NCI-H2196 (cell line): ENCODE measurements at regions not wholly inside any gene's neighbourhood (a gene's known extent, or its start where the extent isn't known, plus 50 kb on each side); places are given as distances from the start of the nearest gene placed in this dataset.

Experiments
- DNase-seq: peaks from one replicate; lab custom pipeline; 2025; ENCODE audit not compliant: unreplicated experiment; lab: John Stamatoyannopoulos, UW

DNA sequence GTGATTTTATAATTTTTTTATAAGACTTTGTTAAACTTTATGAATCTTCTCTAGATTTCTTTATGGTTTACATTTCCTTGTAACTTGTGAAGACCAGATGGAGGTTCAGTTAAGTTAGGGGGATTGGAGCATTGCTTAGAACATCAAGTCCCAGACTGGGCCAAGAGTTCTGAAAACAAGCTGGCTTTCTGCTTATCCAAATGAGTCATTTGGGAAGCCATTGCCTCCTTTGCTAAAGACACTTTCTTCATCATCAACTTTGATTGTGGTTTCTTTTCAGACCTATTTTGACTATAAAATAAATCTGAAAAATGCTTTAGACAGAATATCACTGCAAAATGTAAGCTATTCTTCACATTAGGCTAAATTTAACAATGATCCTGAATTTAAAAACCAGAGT, 446.8 kb downstream of the USP25 start:
- DNase-seq = no peak

- no peak for DNase-seq
These were observed 447.8 kb downstream of the USP25 start for GRCh38 chr21:16177532-16177931.

- DNase-seq = no peak
These were observed 450.0 kb downstream of the USP25 start for GRCh38 chr21:16179773-16180172.

DNA sequence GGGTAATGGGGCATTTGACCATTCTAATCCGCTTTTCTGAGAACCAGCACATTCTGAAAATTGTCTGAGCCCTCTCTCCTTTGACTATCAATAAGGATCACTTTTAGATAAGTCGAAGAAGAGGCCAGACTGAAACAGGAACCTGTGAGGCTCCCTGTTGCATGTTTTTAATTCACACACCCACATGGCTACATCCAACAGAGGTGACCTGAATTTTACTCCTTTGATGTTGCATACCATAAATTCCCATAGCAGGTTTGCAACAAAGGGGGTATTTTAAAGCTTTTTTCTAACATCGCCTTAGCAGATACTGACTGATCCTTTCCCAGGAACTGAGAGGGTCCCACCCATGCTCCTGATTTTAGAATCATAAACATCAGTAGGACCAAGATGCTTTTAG, 450.8 kb downstream of the USP25 start:
- no peak for DNase-seq

DNA sequence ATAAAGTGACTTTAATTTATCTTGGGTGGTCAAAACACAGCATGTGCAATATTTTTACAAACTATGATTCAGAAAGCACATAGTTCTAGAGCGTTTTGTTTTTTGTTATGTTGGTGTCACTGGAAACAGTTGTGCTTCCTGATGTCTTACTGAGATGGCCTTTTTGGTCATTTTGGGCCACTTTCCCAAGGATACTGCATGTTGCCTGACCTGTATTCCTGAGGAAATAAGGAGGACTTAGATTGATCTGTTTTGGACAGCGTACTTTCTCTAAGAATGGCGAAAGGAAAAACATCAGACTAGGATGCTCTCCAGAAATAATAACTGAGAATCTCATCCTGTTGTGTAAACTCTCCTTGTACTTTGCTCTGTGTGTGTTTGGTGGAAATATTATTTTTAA, 451.2 kb downstream of the USP25 start:
- no peak for DNase-seq

- no peak for DNase-seq
These were observed 456.0 kb downstream of the USP25 start for GRCh38 chr21:16185766-16186165.

DNA sequence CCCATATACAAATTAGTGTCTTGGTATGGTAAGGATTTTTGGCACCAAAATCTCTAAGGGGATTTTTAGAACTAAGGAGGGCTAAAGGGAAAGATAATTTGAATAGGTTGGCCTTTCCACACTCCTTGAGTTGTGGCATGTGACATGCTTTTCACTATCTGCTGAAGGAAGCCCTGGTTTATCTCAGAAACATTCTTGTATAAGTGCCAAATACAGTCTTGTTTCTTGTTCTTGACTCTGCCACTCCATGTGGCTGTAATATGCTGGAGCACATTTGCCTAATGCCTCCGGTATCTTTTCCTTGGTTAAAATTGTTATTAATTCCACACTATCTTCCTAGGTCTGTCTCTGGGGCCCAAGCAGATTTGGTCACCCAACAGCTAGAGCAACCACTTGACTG, 457.0 kb downstream of the USP25 start:
- no peak for DNase-seq

GRCh38 chr21:16187603-16188301, 458.0 kb downstream of the USP25 start:
- no peak for DNase-seq

DNA sequence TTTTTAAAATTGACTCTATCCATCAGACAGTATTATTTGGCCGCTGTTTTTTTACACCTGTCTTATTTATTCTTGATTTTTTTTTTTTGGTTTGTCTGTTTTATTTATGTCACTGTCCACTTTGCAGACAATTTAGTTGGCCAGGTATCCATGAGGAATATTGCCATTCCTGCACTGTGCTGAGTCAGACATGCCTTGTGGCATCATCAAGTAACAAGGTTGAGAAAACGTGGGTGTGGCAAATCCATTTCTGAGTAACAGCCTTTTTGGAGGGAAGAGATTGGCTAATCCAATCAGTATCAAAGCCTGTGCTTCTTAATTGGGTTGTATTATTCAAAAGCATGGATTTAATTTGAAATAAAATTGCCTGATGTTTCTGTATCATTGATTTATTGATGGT, 463.1 kb downstream of the USP25 start:
- no peak for DNase-seq

GRCh38 chr21:16193496-16194094, 463.8 kb downstream of the USP25 start:
- no peak for DNase-seq

DNA sequence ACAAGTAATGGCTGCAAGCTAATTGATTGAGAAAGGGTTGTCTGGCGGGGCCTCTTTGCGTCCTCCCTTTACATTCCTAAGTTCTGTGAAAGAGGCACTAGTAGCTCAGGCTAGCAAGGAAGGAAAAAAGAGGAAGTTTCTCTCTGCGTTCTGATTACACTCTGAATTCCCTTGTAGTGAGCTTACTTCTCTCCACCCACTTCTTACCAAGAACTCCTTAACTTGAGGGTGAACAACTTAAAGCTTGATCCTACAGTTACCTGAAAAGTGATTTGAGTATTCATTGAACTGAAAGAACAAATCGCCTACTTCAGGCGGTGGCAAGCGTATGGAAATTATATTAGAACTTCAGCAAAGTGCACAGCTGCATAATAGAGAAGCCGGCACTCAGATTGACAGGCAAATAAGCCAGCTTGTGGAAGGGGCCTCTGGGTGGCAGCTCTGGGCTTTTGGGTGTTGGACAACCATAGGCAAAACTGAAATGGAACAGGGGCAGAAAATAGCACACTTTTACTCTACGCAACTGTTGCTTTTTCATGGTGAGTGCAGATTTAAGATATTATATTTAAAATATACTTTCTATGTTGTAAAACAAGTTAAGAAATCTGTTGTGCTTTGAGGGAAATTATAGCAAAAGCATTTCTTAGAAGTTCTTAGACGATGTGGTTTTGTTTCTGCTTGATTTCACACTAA, 464.5 kb downstream of the USP25 start:
- DNase-seq = no peak

- DNase-seq = no peak
These were observed 465.2 kb downstream of the USP25 start for GRCh38 chr21:16194788-16195537.

GRCh38 chr21:16195538-16195910, 465.7 kb downstream of the USP25 start:
- DNase-seq = no peak

GRCh38 chr21:16196001-16196400, 466.2 kb downstream of the USP25 start:
- no peak for DNase-seq

- DNase-seq = no peak
These were observed 468.8 kb downstream of the USP25 start for GRCh38 chr21:16198546-16198945.

DNA sequence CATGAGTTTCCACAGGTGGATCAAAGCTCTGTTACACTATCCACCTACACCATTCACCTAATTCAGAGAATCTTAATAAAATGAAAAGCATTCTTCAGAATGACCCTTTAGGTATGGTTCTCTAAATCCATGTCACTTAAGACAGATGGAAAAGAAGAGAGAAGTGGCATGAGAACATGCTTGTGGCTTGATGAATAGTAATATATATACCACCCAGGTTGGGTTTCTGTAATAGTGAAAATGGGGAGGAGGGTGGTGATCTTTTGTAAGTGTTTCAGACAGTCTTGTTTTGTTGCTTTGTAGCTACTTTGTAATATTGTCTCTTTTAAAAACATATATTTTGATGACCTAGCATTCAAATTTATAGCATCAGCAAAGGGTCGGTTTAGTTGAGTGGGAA, 469.8 kb downstream of the USP25 start:
- no peak for DNase-seq

GRCh38 chr21:16201718-16202117, 471.9 kb downstream of the USP25 start:
- no peak for DNase-seq

DNA sequence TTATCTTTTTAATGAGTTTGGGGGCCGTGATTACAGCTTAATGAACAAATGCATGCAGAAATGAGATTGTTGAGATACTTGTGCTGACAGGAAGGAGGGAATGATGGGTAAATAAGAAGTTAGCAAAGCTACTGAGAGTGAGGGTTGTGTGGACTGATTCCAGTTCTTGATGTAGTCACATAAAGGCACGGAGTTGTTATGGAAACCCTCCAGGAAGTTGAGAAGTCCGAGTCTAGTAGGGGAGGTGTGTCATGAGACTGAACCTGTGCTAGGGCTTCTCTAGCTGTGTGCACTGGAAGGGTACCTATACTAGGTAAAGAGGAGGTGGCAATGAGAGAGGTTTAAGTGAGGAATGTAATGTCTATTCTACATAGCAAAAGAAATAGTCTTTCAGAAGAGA, 475.7 kb downstream of the USP25 start:
- DNase-seq = no peak

- DNase-seq = no peak
These were observed 481.8 kb downstream of the USP25 start for GRCh38 chr21:16211339-16212303.

- no peak for DNase-seq
These were observed 483.7 kb downstream of the USP25 start for GRCh38 chr21:16213518-16213917.

DNA sequence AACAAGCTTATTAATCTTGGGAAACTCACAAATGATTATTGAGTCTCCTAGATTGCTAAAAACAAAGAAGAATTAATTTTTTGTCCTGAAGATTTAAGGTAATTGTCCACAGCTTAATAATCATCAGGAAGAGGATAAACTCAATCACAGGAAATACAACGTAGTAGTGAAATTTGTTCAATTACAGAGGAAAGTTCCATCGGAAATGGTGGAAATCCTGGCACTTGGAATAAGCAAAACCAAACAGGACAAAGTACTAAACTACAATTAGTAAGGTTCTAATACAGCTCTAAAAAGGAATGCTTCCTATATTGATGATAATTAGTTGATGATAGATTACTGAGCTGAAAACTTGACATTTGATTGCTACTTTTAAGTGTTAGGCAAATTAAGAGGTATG, 485.4 kb downstream of the USP25 start:
- no peak for DNase-seq
